ENCODE measurements at regions not wholly inside any gene's neighbourhood (a gene's known extent, or its start where the extent isn't known, plus 50 kb on each side); places are given as distances from the start of the nearest gene placed in this dataset.

- TF ChIP-seq POLR2A (IDR thresholded peaks at IDR 0.05) (no peak), CTCF (IDR thresholded peaks at IDR 0.05) (no peak)
These were observed 83.7 kb downstream of the FAT3 start for GRCh38 chr11:92308366-92308765.
